D721Med (cell line): ENCODE measurements at regions not wholly inside any gene's neighbourhood (a gene's known extent, or its start where the extent isn't known, plus 50 kb on each side); places are given as distances from the start of the nearest gene placed in this dataset.

Source experiments
- DNase-seq: peaks from one replicate; pipeline ENCODE4 v3.0.0; 2011; ENCODE audit warnings: low spot score; ENCODE audit not compliant: insufficient read length
- FAIRE-seq: peaks from 2 replicates; lab custom pipeline; 2011; peaks lifted over from hg19 to GRCh38; lab: Jason Lieb, UNC
- CTCF ChIP-seq: IDR thresholded peaks from 2 replicates; pipeline ENCODE4 v1.5.1; 2012; ENCODE audit warnings: mild to moderate bottlenecking, control low read depth; ENCODE audit not compliant: insufficient read depth; ENCODE audit errors: missing control alignments

GRCh38 chr4:140281828-140282552, 91.5 kb upstream of the SCOC start:
- FAIRE-seq (no peak), DNase-seq (no peak)
- TF ChIP-seq CTCF, result no peak

- DNase-seq, result no peak
- no peak for TF ChIP-seq CTCF
- peak; percentile 25 for FAIRE-seq
Measured at GRCh38 chr4:140277576-140277975, 95.9 kb upstream of the SCOC start.

GRCh38 chr4:140271553-140271952, 101.9 kb upstream of the SCOC start:
- FAIRE-seq, result no peak
- DNase-seq, result no peak
- no peak for TF ChIP-seq CTCF

- no peak for TF ChIP-seq CTCF
- FAIRE-seq, result no peak
- DNase-seq, result no peak
Measured at GRCh38 chr4:140269369-140269768, 104.1 kb upstream of the SCOC start.

GRCh38 chr4:140268186-140268841, 105.1 kb upstream of the SCOC start:
- TF ChIP-seq CTCF, result no peak
- DNase-seq (no peak), FAIRE-seq (no peak)

GRCh38 chr4:140267576-140267975, 105.9 kb upstream of the SCOC start:
- DNase-seq (no peak), FAIRE-seq (no peak)
- no peak for TF ChIP-seq CTCF

- DNase-seq (no peak), FAIRE-seq (no peak)
- TF ChIP-seq CTCF, result no peak
Measured at GRCh38 chr4:140266958-140267568, 106.4 kb upstream of the SCOC start.
